Subcutaneous abdominal adipose tissue (tissue), 5 donors: ENCODE measurements at regions not wholly inside any gene's neighbourhood (a gene's known extent, or its start where the extent isn't known, plus 50 kb on each side); places are given as distances from the start of the nearest gene placed in this dataset.

Source experiments
- H3K27ac ChIP-seq: one replicate; pipeline ENCODE4 v1.7.0; 2013; ENCODE audit warnings: low read depth, mild to moderate bottlenecking, inconsistent platforms, low read length, moderate library complexity
- H3K27me3 ChIP-seq, 5 donors: one replicate each; pipeline ENCODE4 v1.7.0; 2013; ENCODE audit warnings: low read length in 5 of 5, inconsistent platforms in 1 of 5; ENCODE audit not compliant: control insufficient read depth in 5 of 5, insufficient read depth in 4 of 5
- H3K36me3 ChIP-seq, 5 donors: one replicate each; pipeline ENCODE4 v1.7.0; 2013; ENCODE audit warnings: low read length in 5 of 5; ENCODE audit not compliant: control insufficient read depth in 5 of 5, insufficient read depth in 5 of 5
- H3K4me1 ChIP-seq, 5 donors: one replicate each; pipeline ENCODE4 v1.7.0; 2013; ENCODE audit warnings: low read length in 5 of 5, mild to moderate bottlenecking in 3 of 5, moderate library complexity in 1 of 5; ENCODE audit not compliant: control insufficient read depth in 5 of 5, insufficient read depth in 5 of 5
- H3K4me3 ChIP-seq, 5 donors: one replicate each; pipeline ENCODE4 v1.7.0; 2013; ENCODE audit warnings: low read length in 5 of 5, low read depth in 1 of 5
- H3K9ac ChIP-seq, 5 donors: one replicate each; pipeline ENCODE4 v1.7.0; 2013; ENCODE audit warnings: low read length in 5 of 5, mild to moderate bottlenecking in 4 of 5, moderate library complexity in 3 of 5
- H3K9me3 ChIP-seq, 5 donors: one replicate each; pipeline ENCODE4 v1.7.0; 2013; ENCODE audit warnings: low read length in 5 of 5; ENCODE audit not compliant: control insufficient read depth in 5 of 5
- donor health status: healthy.
- donor health status: healthy.
- donor health status: healthy.
- donor health status: healthy.
- donor health status: healthy.

DNA sequence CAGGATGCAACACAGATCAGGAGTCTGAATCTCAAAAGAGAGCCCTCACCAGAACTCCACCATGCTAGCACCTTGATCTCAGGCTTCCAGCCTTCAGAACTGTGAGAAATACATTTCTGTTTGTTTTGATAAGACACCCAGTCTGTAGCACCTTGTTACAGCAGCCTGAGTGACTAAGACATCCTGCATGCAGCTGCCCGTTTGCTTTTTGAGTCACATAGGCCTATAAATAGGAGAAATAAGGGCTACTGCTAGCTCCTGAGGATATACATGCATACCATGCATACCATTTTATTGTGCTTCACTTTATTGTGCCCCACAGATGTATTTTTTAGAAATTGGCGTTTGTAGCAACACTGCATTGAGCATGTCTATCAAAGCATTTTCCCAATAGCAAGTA lies 337.8 kb downstream of the CDH2 start:
- Histone ChIP-seq H3K27me3 (no peaks in the 10 kb centered on the region), H3K9me3 (peaks cover 0 to 5% (median 2%) of the 10 kb centered on the region in 5 donors), H3K27ac (no peak overlapping the region), H3K36me3 (no peaks in the 10 kb centered on the region), H3K9ac (no peak overlapping the region), H3K4me1 (no peaks in the 10 kb centered on the region), H3K4me3 (no peak overlapping the region)

DNA sequence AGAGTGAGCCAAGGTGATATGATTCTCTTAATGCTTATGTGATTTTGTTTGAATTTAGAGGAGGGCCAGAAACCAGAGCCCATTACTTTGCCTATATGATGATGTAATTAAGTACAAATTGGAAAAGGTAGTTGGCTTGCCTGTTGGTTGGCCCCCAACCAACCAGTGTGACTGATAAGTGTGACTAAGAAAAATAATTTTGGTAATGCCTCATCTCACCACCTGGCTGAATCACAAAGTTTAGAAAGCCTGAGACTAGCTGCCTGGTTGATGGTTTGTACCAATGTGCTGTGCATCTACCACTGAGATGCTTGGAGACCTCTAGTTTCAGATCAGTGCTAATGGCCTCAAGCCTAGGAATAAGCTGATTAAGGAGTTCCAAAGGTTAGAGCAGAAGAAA lies 338.7 kb downstream of the CDH2 start:
- Histone ChIP-seq H3K4me1 (no peaks in the 10 kb centered on the region), H3K27ac (no peak overlapping the region), H3K36me3 (no peaks in the 10 kb centered on the region), H3K9me3 (peaks cover 0 to 5% (median 2%) of the 10 kb centered on the region in 5 donors), H3K9ac (no peak overlapping the region), H3K4me3 (no peak overlapping the region), H3K27me3 (no peaks in the 10 kb centered on the region)

DNA sequence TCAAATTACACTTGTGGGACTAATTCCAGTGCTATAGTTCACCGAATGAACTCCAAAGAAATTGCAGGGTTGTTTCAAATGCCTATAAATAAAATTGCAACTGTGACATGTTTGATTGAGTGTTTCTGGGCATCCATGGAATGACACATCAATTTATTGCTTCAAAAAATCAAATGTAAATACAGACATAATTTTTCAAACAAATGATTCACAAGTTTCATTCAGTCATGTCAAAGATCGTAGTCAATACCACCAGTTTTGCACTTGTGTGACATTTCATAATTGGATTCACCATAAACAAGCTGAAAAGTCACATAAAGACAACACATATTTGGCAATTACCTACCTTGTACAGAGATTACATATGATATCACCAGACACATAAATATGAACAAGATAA lies 350.8 kb downstream of the CDH2 start:
- Histone ChIP-seq H3K27ac (no peak overlapping the region), H3K4me3 (no peak overlapping the region), H3K9me3 (peaks cover 0 to 4% (median 0%) of the 10 kb centered on the region in 5 donors), H3K27me3 (no peaks in the 10 kb centered on the region), H3K4me1 (no peaks in the 10 kb centered on the region), H3K9ac (no peak overlapping the region), H3K36me3 (no peaks in the 10 kb centered on the region)

DNA sequence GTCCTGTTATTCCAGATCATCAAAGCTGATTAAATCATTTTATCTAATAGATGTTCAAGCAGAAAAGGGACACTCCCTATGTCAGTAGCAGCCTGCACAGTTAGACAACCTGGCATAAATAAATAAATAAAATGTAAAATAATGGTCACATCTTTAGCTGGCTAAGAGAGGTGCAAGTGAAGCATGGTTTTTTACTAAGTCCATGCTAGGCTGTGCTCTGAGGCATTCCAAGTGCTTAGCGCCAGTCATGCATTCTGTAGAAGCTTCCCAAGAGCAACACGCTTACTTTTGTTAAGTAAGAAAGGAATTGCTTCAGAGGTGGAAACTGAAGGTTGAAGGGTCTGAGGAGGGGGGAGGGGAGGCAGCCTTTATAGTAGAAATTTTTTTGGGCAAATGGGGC lies 351.2 kb downstream of the CDH2 start:
- no peak overlapping the region for H3K27ac ChIP-seq
- H3K4me3 ChIP-seq, result no peak overlapping the region
- H3K36me3 ChIP-seq, result no peaks in the 10 kb centered on the region
- H3K27me3 ChIP-seq, result no peaks in the 10 kb centered on the region
- H3K9me3 ChIP-seq, result peaks cover 0 to 4% (median 0%) of the 10 kb centered on the region in 5 donors
- no peak overlapping the region for H3K9ac ChIP-seq
- H3K4me1 ChIP-seq, result no peaks in the 10 kb centered on the region

DNA sequence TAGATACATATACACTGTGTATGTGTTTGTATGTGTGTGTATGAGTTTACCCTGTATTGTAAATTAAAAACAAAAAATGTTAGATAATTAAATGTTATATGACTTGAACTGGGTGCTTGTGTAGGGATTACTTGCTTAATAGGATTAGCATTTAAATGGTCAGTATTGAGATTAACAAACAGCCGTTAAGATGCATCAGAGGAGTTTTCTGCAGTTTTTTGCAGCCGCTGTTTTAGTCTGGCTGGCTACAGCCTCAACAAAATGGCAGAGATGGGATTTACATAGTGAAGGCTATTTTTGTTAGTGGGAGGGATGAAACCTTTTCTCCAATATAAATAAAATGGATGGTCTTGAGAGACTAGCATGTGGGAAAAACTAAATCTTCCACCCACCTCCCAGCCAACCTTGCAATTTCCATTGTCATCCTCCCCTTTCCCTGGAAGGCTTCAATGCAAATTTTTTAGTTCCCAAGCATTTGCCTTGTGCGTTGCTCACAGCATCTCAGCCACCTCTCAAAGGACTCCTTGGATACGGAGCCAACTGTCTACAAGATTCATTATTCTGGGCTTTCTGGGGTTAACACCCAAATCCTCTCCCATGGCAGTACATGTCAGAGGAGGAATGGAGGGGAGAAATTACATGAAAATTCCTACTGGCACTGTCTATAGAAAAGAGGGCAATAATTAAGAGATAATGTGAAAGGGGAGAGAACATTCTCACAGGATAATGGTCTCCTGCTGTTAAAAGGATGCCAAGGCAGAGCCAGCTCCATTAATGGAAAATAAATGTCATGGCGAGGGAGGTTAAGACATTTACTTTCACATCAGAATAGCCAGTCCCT lies 351.9 kb downstream of the CDH2 start:
- peaks cover 0 to 4% (median 0%) of the 10 kb centered on the region in 5 donors for H3K9me3 ChIP-seq
- H3K27ac ChIP-seq, result no peak overlapping the region
- H3K4me1 ChIP-seq, result no peaks in the 10 kb centered on the region
- no peak overlapping the region for H3K4me3 ChIP-seq
- no peaks in the 10 kb centered on the region for H3K36me3 ChIP-seq
- no peak overlapping the region for H3K9ac ChIP-seq
- H3K27me3 ChIP-seq, result no peaks in the 10 kb centered on the region

DNA sequence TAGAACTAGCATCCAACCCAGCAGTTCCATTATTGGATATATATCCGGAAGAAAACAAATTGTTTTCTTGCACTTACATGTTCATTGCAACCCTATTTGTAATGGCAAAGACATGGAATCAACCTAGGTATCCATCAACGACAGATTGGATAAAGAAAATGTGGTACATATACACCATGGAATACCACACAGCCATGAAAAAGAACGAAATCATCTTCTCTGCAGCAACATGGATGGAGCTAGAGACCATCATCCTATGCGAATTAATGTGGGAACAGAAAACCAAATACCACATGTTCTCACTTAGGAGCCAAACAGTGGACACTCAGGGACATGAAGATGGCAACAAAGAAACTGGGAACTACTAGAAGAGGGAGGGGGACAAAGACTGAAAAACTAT lies 352.7 kb downstream of the CDH2 start:
- H3K4me3 ChIP-seq, result no peak overlapping the region
- no peaks in the 10 kb centered on the region for H3K27me3 ChIP-seq
- no peaks in the 10 kb centered on the region for H3K36me3 ChIP-seq
- H3K9ac ChIP-seq, result no peak overlapping the region
- H3K4me1 ChIP-seq, result no peaks in the 10 kb centered on the region
- H3K9me3 ChIP-seq, result peaks cover 0 to 4% (median 0%) of the 10 kb centered on the region in 5 donors
- no peak overlapping the region for H3K27ac ChIP-seq

DNA sequence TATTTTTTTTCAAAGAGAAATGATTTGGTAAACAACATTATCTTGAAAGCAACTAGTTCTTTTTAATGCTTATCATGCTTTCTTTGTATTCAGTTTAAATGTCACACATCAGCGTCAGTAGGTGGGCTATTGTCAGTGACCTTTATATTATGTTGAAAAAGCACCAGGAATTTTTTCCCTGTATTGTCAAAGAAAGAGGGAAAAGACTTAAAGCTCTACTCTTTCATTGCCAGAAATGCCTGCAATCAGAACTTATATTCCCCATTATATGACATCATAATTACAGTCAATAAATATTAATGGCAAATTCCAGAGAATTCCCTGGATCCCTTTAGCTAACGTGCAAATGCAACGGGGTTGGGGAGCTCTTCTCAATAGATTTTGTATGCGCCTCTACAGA lies 353.9 kb downstream of the CDH2 start:
- Histone ChIP-seq H3K27me3 (no peaks in the 10 kb centered on the region), H3K27ac (no peak overlapping the region), H3K36me3 (no peaks in the 10 kb centered on the region), H3K4me1 (no peaks in the 10 kb centered on the region), H3K9ac (no peak overlapping the region), H3K4me3 (no peak overlapping the region), H3K9me3 (peaks cover 0 to 4% (median 0%) of the 10 kb centered on the region in 5 donors)

DNA sequence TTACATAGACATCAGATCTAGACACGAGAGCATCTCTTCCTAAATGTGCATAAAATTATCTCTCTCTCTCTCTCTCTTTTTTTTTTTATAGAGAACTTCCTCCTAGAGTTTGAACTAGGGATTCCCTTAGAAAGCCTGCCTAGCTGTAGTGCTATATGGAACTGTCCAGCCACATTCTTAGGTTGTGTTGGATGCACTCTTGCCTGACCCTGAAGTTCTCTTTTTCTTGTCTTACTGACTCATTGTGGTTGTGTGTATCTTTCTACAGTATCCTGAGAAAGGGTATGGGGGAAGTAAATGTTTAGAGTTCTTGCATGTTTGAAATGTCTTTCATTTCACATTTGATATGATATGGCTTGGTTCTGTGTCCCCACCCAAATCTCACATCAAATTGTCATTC lies 368.2 kb downstream of the CDH2 start:
- no peaks in the 10 kb centered on the region for H3K36me3 ChIP-seq
- no peaks in the 10 kb centered on the region for H3K4me1 ChIP-seq
- H3K4me3 ChIP-seq, result no peak overlapping the region

DNA sequence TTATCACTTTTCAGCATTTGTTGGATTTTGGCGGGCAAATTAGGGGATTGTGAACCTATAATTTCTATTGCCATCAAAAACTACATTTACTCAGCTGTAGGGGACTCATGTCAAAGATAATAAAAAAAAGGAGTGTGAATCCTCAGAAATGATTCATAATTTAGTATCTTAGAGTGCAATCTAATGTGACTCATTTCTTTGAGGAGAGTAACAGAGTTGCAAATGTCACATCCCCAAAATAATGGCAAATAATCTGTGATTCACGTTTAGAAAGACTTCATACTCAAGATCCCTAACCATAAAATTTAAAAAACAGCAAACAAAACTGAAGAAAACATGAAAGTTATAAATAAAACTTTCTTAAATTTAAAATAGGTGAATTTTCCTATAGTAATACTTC lies 373.0 kb downstream of the CDH2 start:
- H3K4me1 ChIP-seq, result no peaks in the 10 kb centered on the region
- H3K27ac ChIP-seq, result no peak overlapping the region
- no peak overlapping the region for H3K4me3 ChIP-seq
- no peaks in the 10 kb centered on the region for H3K36me3 ChIP-seq
- H3K9me3 ChIP-seq, result peaks cover 0 to 3% (median 0%) of the 10 kb centered on the region in 5 donors
- no peak overlapping the region for H3K9ac ChIP-seq
- H3K27me3 ChIP-seq, result no peaks in the 10 kb centered on the region

More for the DNA sequence above, 368.2 kb downstream of the CDH2 start:
- Histone ChIP-seq H3K27me3 (no peaks in the 10 kb centered on the region), H3K9ac (no peak overlapping the region), H3K27ac (no peak overlapping the region), H3K9me3 (peaks cover 0 to 3% (median 0%) of the 10 kb centered on the region in 5 donors)

DNA sequence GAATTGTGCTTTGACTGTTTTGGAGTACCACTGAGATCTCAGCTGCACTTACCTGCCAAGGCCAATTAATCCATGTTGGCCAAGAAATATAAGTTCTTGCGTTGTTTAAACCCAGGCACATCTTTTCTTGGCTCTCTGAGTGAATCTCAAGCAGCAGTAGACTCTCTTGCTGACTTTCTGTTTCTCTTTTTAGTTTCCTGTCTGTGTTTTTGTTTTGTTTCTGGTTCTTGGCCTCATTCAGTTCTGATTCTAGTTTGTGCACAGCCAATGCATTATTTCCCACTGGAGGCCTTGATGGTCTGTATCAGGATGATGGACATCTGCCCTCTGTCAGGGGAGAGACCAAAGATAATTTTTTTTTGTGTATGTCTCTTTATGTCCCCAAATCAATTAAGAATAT lies 379.4 kb downstream of the CDH2 start:
- no peaks in the 10 kb centered on the region for H3K4me1 ChIP-seq
- no peak overlapping the region for H3K9ac ChIP-seq
- H3K9me3 ChIP-seq, result no peaks in the 10 kb centered on the region
- H3K27me3 ChIP-seq, result no peaks in the 10 kb centered on the region
- H3K4me3 ChIP-seq, result no peak overlapping the region
- H3K36me3 ChIP-seq, result no peaks in the 10 kb centered on the region
- no peak overlapping the region for H3K27ac ChIP-seq
